GM19467 (cell line): ENCODE measurements at regions not wholly inside any gene's neighbourhood (a gene's known extent, or its start where the extent isn't known, plus 50 kb on each side); places are given as distances from the start of the nearest gene placed in this dataset.

Experiments
- ATAC-seq: cut with Tn5 transposase; IDR thresholded peaks from one replicate; pipeline ENCODE4 v1.9.1; 2021; ENCODE audit warnings: mild to moderate bottlenecking, moderate library complexity; ENCODE audit not compliant: unreplicated experiment

DNA sequence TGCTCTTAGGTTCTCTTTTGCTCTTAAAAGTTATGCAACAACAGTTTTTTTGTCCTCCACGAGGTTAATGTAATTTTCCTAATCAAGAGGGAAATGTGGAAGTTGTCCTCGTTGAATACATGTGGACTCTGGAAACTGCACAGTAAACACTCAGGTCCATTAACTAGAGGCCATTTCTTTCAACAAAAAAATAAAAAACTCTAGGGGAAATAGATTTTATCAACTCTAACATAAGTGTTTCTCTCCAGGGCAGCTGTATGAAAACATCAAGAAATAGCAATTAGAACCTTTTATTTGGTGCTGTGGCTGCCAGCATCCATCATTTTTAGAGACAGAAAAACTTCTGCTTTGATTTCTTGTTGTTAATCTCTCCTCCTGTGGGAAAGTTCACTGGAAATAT, 288.6 kb downstream of the ICE1 start:
- ATAC-seq, result no peak

DNA sequence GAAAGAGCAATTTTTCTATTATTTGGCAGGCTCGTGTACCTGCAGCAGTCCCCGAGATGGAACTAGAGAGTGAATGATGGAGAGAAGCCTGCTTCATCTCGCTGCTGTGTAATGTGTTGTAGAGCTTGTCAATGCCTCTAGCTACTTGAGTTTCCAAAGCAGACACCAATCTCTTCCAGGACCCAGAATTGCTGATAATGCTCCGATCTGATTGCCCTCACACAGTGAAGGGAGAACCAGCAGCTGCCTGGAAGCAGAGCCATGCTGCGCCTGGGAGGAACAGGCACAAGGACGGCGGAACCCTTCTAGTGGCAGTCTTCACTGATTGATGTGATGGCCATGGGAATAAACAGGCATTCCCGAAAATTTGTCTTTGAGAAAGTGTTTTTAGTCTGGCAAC, 288.0 kb downstream of the ICE1 start:
- ATAC-seq, result no peak

DNA sequence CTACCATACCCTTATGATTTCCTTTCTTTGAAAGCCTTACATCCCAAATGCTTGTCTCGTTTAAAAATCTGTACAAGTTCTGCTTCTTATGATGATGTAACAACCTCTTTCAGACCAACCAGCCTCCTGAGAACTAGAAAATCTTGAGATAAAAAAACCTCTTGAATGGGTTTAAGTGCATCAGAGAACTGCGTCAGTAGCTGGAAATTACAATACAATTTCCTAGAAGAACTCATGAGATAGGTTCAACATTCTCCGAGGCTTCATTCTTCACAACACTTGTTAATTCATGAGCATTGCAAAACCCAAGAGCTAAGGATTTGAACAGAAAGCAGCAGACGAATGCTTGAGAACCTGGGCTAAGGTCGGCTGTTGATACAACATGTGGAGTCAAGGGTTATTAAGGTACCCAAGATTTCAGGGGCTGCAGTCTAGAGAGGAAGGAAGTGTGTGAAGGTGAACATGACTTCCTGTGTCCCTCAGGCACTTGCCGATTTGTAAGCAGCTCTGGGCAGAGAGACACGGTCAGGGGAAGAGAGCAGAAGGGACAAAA, 286.0 kb downstream of the ICE1 start:
- ATAC-seq, result no peak

DNA sequence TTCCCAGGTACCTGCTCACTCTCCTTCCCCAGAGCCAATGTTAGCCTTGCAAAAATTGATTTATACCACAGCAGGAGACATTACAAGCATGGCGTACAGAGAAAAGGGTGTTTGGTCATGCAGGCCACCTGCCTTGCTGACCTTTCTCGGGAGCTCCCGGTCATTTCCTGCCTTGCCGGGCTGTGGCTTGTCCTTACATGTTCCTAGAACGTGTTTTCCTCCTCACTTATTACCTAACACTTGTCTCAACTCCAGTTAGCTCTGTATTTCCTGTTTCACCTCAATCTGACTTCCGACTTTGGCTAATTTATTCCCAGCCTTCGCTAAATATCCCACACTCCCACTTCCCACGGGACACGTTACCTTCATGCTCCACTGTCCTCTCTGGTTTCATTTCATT, 282.5 kb downstream of the ICE1 start:
- no peak for ATAC-seq

DNA sequence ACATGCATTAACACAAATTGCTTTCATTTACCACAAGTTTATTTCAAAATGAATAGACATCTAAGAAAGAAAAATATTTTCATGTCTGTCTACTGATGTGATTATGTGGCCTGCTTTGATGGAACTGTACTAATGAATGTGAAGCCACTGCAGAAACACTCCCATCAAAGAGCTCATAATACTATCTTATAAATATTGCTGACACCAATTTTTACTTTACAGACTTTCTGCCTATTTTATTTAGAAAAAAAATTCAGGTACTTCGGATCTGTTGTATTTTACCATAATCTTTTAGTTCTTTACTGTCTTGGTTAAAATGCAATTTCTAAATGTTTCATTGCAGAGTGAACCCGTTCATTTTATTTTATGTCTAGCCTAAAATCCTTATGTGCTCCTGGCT, 281.9 kb downstream of the ICE1 start:
- ATAC-seq, result no peak

DNA sequence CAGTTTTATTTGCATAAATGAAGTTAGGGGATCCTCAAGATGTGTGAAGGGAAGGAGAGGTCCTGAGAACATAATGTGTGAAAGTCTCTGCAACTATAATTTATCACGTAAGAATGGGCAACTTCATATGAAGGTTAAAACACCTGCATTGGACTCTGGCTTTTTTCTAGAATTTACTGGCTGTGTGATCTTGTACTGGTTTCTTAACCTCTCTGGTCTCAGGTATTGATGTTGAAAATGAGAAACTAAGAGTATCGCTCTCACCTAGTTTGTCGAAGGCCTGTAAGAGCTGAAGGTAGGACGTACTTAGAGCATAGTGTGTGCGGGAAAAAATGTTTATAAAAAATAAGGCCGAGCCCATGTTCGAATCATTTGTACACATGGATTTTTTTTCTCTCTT, 280.5 kb downstream of the ICE1 start:
- ATAC-seq, result no peak

DNA sequence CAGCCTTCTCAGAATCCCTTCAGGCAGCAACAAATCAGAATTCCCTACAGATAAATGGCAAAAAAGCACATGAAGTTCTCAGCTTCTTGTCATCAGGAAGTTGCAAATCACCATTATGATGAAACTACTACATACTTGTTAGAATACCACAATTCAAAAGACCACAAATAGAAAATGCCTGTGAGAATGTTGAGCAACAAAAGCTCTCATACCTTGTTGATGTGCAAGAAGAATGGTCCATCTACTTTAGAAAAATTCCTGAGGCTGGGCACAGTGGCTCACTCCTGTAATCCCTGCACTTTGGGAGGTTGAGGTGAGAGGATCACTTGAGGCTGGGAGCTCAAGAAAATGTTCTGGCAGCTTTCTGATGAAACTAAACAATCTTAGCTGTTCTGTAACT, 278.1 kb downstream of the ICE1 start:
- no peak for ATAC-seq

DNA sequence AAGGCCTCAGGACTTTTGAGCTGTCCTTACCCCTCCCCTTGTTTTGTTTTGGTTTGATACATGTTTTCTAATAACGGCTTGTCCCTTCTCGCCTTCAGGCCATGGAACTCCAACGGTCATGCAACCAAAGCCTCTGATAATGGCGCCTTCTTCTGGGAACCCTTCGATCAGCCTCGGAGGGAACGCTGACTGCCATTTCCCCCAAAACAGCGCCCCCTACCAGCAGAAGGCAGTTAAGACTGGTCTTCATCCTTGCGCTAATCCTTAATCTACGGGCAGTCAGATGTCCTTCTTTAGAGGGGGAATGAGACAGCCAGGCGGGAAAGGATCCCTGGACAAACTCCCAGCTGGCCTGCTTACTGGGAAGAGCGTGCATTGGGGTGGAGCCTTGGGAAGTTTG, 276.6 kb downstream of the ICE1 start:
- no peak for ATAC-seq

DNA sequence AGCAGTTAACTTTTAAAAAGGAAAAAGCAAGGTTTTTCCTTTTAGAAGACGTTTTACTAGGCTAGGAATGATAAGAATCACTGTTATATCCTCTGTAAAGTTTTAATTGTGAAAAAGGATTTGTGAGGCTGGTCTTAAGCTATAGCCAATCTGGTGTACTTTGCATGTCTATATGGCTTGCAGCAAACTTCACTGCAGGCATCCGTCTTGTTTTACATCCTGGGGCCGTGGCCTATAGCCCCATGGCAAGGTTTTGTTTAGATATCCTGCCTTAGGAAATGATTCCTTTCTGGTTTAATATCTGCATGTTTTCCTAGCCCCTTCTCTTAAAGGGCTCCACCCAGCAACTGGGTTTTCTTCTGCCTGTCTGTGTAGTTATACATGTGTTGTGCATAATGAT, 272.8 kb downstream of the ICE1 start:
- ATAC-seq, result no peak

DNA sequence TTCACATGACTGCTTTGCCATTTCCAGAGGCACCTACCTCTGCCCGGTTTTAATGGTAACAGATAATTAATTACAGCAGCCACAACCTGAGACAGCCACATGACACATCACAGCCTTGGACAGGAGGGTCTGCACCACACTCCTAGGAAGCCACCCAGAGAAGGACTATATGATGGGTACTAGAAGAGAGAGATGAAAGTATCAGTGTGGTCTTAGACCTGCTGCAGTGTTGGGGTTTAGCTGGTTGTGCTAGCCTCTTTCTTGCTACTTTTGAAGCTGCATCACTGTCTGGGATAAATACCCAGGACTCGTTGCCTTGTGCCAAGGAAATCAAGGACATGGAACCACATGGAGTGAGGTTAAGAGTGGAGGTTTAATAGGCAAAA, 266.4 kb downstream of the ICE1 start:
- no peak for ATAC-seq

DNA sequence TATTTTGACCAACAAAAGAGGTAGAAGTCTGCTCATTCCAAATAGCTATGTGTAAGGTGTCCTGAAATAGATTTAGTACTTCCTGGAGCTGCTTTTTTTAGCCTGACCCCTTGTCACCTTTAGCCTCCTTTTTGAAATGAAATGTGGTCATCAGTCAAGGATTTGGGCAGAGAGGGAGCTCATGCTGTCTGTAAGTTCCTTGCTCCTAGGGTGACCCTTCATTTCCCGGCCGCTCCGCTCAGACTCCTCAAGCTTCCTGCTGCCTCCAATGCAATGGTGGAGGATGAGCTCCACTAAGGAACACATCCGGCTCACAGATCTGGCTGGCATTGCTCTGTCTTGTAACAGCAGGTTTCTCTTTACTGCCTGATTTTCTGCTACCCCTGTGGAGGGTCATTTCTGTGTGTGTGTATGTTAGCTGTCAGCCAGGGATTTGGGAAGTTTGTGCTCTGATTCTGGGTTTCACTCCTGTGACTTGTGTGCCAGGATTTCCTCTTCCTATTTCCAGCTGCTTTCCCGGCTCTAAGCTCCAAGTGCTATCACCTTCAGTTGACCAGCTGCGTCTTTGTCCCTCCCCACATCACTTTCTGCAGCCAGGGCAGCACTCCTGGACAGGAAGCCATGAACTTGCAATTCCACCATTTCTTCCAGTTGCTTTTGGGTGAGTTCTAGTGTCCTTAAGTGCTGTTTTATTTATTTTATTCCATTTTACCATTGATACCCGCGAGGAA, 265.9 kb downstream of the ICE1 start:
- no peak for ATAC-seq

DNA sequence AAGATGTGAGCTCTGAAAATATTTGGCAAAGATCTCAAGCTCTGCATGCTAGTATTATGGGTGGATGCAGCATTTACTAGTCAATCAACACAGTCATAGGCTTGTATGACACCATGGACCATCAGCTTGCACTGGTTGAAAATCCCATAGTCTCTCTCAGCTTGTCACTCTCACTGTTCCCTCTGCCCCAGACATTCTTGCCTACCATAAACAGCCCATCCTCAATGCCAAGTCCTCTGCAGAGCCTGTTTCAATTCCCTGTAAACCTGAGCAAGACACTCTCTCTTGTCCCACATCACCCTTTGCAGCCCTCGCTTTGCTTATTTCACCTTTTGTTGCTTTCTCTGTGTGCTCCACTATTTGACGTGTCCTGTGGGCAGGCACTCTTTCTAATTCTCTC, 264.6 kb downstream of the ICE1 start:
- ATAC-seq, result no peak

DNA sequence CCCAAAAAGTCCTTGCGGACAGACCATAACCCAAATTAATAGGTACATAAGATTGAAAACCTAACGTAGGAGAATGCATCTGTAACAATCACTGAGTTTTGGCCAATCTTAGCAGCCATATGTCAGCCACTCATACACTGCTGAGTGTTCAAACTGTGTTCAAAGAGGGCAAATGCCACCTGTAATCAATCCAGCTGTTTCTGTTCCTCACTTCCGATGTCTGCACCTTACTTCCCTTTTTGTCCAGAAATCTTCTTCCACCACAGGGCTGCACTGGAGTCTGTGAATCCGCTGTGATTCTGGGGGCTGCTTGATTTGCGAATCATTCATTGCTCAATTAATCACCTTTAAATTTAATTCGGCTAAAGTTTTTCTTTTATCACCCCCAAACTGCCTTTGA, 263.9 kb downstream of the ICE1 start:
- no peak for ATAC-seq

DNA sequence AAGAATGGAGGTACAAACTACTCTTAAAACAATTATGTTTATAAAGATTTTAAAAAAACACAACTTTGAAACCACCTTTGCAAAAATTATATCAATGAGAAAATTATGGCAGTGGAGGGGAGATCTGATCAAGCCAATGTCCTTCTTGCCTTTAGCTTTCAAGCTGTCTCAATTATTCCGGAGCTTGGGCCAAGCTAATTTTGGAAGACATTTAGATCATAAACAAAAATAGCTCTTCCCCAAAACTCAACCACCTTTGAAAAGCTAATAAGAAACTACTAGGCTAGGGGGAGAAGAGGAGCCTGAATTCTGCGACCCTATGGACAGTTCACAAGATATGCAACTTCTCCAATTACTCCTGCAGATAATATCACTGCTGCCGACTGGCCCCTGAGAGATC, 263.3 kb downstream of the ICE1 start:
- ATAC-seq, result no peak

DNA sequence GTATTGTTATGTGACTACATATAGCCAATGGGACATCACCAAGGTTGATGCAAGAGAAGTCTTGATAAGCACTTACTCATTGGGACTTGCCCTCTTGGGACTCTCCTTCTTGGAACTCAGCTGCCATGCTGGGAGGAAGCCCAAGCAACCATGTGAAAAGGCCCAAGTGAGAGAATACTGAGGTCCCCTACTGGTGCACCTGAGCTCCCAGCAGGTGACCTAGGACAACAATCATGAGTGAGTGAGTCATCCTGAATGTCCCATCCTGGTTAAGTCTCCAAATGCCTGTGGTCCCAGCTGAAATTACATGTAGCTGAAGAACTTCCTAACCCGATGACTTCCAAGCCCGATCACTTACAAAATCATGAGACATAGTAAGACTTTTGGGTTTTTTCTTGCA, 260.7 kb downstream of the ICE1 start:
- ATAC-seq, result no peak

DNA sequence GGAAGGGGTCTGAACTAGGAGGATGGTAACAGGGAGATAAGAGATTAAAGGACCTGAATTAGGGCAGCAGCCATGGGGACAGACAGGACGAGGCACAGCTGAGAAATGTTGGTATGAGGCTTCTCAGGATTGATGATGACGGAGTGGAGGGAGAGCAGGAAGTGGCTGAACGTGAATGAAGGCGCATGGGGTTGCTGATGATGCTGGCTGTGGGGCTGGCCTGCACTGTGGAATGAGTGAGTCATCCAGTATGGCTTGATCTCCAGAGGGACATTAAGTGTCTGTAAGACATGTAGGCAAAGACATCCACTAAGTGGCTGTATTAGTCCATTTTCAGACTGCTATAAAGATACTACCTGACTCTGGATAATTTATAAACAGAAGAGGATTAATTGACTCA, 256.4 kb downstream of the ICE1 start:
- no peak for ATAC-seq

DNA sequence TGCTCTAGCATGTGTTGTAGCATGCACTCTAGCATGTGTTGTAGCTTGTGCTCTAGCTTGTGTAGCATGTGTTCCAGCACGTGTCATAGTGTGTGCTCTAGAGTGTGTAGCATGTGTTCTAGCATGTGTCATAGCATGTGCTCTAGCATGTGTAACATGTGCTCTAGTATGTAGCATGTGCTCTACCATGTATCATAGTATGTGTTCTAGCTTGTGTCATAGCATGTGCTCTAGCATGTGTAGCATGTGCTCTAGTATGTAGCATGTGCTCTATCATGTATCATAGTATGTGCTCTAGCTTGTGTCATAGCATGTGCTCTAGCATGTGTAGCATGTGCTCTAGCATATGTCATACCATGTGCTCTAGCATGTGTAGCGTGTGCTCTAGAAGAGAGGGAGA, 255.3 kb downstream of the ICE1 start:
- no peak for ATAC-seq

DNA sequence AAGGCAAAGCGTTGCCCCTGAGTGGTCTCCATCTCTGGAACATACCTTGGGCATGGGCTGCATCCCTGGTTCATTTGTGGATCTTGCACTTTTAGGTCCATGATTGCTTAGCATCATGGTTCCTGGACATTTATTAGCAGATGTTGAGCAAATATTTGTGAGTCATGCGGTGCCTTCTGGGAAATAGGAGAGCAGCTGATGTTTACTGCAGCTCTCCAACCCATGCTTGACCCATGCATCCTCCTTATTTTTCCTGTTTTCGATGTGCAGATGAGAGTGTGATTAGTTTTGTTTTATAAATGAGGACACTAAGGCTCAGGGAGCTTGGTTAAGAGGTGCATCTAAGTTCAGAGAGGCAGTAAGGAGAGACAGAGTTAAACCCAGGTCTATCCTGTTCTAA, 253.7 kb downstream of the ICE1 start:
- no peak for ATAC-seq

DNA sequence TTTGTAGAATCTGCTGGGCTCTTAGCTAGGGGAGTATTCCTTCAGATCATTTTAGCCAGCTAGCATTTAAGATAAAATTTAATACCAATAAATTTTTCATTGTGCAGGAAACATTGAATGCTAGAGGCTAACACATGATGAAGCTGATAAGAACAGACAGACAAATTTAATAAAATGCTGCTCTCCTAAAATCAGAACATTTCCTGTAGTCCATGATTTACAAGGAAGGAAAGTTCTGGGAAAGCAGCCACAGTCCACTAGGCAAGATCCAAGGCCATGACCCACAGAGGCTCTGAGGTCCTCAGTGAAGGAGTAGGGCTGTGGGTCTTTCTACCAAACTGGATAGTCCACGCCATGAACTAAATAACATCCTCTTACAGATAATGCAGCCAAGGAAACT, 253.0 kb downstream of the ICE1 start:
- ATAC-seq, result no peak

DNA sequence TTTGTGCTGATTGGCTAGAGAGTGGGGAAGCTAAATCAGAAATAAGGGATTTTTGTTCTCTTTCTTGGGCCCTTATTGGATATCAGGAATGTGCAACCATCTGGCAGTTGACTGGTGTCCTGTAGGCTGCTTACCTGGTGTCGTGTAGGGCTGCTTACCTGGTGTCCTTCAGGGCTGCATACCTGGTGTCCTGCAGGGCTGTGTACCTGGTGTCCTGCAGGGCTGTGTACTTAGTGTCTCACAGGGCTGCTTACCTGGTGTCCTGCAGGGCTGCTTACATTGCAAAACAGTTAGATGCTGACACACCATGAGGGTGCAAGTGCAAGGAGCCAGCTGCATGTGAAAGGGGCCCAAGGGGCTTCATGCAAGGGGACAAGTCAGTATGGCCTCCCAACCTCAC, 249.3 kb downstream of the ICE1 start:
- ATAC-seq, result no peak

DNA sequence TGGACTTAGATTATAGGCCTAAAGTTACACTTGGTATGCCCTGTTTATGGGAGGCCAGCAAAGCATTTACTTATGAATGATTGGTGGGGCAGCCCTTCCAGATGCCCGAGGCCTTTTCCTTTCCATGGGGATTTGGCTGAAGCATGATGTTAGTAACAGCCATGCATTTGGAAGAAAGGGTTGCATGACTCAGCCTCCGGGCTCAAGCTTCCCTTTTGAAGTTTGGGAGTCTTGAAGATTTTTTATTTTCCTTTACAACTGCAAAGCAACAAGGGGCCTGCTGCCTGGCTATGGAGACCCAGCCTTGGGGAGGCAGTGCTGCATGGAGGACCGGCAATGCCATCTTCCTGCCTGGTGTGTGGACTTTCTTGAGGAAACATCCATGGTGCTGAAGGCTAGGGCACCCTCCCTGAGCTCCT, 244.7 kb downstream of the ICE1 start:
- ATAC-seq, result no peak

DNA sequence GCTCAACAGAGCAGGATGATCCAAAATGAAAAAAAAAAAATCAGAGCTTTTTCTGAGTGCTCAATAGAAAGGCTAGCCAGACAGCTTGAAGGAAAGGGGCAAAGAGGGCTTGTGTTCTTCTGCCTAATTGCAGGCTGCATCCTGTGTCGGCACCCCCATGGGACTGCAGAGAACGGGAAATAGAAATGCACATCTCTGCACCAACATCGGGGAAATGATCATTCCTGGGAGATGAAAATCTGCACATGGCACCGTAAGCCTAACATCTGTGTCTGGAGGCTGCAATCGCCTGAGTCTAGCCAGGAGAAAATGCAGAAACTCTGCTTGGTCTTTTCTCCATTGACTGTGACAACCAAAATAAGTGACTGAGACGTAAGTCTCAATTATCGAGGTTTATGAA, 243.9 kb downstream of the ICE1 start:
- no peak for ATAC-seq

DNA sequence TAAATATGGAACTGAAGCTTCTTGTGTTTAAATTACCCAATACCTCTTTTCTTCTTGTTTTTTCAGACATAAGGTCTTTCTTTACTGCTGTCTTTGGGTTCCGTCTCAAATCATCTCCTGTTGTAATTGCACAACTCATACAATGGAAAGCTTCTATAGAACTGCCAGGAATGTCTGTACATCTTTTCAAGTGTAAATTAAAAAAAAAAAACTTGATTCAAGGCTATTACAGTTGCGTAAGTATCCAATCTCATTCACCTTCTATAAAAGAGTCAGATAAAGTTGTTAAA, 243.5 kb downstream of the ICE1 start:
- ATAC-seq, result no peak
